Neutrophil (primary cell): ENCODE measurements at regions not wholly inside any gene's neighbourhood (a gene's known extent, or its start where the extent isn't known, plus 50 kb on each side); places are given as distances from the start of the nearest gene placed in this dataset.

Experiments used
- H3K27ac ChIP-seq: fragments of 200-600 bp; sonication (generic); 2 replicates; pipeline ENCODE4 v1.5.1; 2016; ENCODE audit warnings: mild to moderate bottlenecking, moderate library complexity
- H3K27me3 ChIP-seq: fragments of 200-600 bp; sonication (generic); 2 replicates; pipeline ENCODE4 v1.6.0; 2016; ENCODE audit warnings: mild to moderate bottlenecking
- H3K36me3 ChIP-seq: fragments of 200-600 bp; sonication (generic); 2 replicates; pipeline ENCODE4 v1.5.1; 2017
- H3K4me1 ChIP-seq, 2 experiments: fragments of 200-600 bp in 1 of 2; sonication (generic) in 1 of 2; 1 replicate in 1 of 2; 2 replicates in 1 of 2; pipeline versions ENCODE4 v1.5.1 to v1.6.1; 2013 to 2016; ENCODE audit warnings: low read depth in 1 of 2, low read length in 1 of 2, mild to moderate bottlenecking in 1 of 2, moderate library complexity in 1 of 2; ENCODE audit not compliant: control insufficient read depth in 1 of 2, insufficient read depth in 1 of 2
- H3K4me3 ChIP-seq, 2 experiments: fragments of 200-600 bp in 1 of 2; sonication (generic) in 1 of 2; 1 replicate in 1 of 2; 2 replicates in 1 of 2; pipeline ENCODE4 v1.5.1; 2013 to 2016; ENCODE audit warnings: low read depth in 1 of 2, low read length in 1 of 2, mild to moderate bottlenecking in 1 of 2, moderate library complexity in 1 of 2
- H3K9me3 ChIP-seq: fragments of 200-600 bp; sonication (generic); 2 replicates; pipeline ENCODE4 v1.5.1; 2016
- CTCF ChIP-seq: fragments of 200-600 bp; sonication (generic); IDR thresholded peaks from 2 replicates; pipeline ENCODE4 v1.5.1; 2016; ENCODE audit warnings: antibody characterized with exemption

DNA sequence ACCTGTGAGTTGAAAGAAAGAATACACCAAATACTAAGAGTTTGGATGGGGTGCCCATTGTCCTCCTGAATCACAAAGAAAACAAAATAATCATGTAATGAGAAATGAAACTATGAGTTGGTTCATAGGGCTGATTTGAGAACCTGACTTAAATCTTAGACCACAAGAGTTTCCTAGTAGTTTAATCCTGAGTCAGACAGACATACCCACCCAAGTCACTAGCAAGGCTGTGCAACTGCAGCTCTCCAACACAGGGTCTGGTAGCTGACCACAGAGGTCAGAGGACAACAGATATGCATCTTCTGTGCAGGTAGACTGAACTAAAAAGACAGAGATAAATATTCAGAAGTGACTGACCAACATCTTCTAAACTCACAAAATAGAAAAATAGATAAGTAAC, 296.3 kb upstream of the TMCO5A start:
- Histone ChIP-seq H3K4me1 (no peaks in the 10 kb centered on the region), H3K27me3 (no peaks in the 10 kb centered on the region), H3K4me3 (no peak overlapping the region), H3K27ac (no peak overlapping the region), H3K36me3 (no peaks in the 10 kb centered on the region), H3K9me3 (no peaks in the 10 kb centered on the region)
- no peak for TF ChIP-seq CTCF

- Histone ChIP-seq H3K27me3 (no peaks in the 10 kb centered on the region), H3K36me3 (no peaks in the 10 kb centered on the region), H3K27ac (no peak overlapping the region), H3K9me3 (no peaks in the 10 kb centered on the region), H3K4me1 (no peaks in the 10 kb centered on the region), H3K4me3 (no peak overlapping the region)
- no peak for TF ChIP-seq CTCF
Observed at GRCh38 chr15:37638691-37639090, 295.7 kb upstream of the TMCO5A start.

DNA sequence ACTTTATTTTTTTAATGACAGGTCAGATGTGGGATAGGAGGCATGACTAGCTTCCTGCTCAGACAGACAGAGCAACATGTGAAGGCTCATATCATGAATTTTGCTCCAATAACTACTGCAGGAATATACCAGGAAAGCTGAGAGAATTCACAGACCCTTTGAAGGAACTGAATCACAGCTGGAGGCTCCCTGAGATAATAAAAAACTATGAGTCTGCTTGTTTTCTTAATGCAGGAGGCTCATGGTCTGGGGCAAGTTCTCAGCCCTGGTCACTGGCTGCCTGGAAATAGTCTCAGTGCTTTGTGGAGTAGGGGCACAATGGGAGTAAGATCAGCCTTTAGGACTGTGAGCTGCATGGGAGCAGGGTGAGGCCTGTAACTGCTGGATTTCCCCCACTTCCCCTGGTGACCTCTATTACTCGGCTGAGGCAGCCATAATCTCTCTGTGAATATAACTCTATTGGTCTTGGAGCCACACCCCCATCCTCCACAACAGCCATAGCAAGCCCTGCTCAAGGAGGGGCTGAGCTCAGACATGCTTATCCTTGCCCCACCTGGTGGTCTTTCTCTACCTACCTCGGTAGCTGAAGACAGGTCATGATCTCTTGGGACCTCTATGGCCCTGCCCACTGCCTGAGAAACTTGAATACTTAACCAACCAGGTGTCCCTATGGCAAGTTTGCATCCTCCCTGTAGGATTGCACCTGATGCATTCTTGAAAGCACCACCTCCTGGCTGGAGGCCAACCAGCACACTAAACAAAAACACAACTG, 281.6 kb upstream of the TMCO5A start:
- TF ChIP-seq CTCF = no peak
- H3K36me3 ChIP-seq = no peaks in the 10 kb centered on the region
- no peaks in the 10 kb centered on the region for H3K27me3 ChIP-seq
- H3K9me3 ChIP-seq = no peaks in the 10 kb centered on the region
- no peak overlapping the region for H3K4me3 ChIP-seq
- H3K27ac ChIP-seq = no peak overlapping the region
- no peaks in the 10 kb centered on the region for H3K4me1 ChIP-seq

DNA sequence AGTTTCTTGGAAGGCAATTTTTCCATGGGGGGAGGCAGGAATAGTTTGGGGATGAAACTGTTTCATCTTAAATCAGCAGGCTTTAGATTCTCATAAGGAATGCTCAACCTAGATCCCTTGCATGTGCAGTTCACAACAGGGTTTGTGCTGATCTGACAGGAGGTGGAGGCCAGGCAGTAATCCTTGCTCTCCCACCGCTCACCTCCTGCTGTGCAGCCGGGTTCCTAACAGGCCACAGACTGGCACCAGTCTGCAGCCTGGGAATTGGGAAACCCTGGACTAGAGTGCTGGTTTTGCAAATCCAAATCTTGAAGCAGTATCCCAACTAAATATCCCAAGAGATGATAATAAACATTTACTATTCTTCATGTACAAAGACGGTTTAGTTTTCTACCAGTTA, 256.3 kb upstream of the TMCO5A start:
- no peak for TF ChIP-seq CTCF
- no peak overlapping the region for H3K27ac ChIP-seq
- H3K36me3 ChIP-seq = no peaks in the 10 kb centered on the region
- H3K27me3 ChIP-seq = no peaks in the 10 kb centered on the region
- H3K9me3 ChIP-seq = no peaks in the 10 kb centered on the region
- no peaks in the 10 kb centered on the region for H3K4me1 ChIP-seq
- H3K4me3 ChIP-seq = no peak overlapping the region

DNA sequence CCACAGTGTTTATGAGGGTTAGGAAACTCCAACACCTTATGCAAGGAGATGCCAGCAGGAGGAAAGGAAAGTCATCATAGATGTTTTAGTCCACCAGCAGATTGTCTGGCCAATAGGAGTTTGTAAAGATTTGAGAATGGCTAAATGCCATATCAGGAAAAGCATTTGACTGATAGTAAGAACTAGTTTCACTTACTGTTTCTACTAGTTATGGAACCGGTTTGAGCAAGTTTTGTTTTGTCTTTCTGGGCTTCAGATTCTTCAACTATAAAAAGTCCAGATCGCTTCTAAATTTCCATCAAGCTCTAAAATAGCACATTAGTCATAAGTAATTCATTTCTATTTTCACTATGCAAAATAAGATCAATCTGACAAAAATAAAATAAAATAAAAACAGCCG, 254.8 kb upstream of the TMCO5A start:
- no peak for TF ChIP-seq CTCF
- Histone ChIP-seq H3K4me1 (no peaks in the 10 kb centered on the region), H3K27me3 (no peaks in the 10 kb centered on the region), H3K9me3 (no peaks in the 10 kb centered on the region), H3K36me3 (no peaks in the 10 kb centered on the region), H3K4me3 (no peak overlapping the region), H3K27ac (no peak overlapping the region)
